Activated naive CD4-positive, alpha-beta T cell treated with anti-CD3 and anti-CD28 coated beads, Interleukin-2, amount 10 ng/mL, durations not matched to agents 7 days and 5 days (primary cell): ENCODE measurements at regions not wholly inside any gene's neighbourhood (a gene's known extent, or its start where the extent isn't known, plus 50 kb on each side); places are given as distances from the start of the nearest gene placed in this dataset.
A peak's percentile ranks its signal among the peaks of the same experiment; 100 is the strongest.

ENCODE experiments used
- CTCF ChIA-PET: fragments of 350-600 bp; sonication (Branson Sonifier 250); formaldehyde crosslinking; loops from one replicate; lab custom pipeline; 2021; ENCODE audit warnings: antibody characterized with exemption; lab: Charles Lee
- DNase-seq: peaks from one replicate; pipeline ENCODE4 v3.0.0-alpha.2; 2020
- H3K27ac Mint-ChIP-seq: one replicate; pipeline ENCODE4 v1.8.0; 2021; ENCODE audit warnings: mild to moderate bottlenecking, moderate library complexity, mixed read lengths
- H3K27me3 Mint-ChIP-seq: one replicate; pipeline ENCODE4 v1.8.0; 2021; ENCODE audit warnings: mild to moderate bottlenecking, mixed read lengths
- H3K36me3 Mint-ChIP-seq: one replicate; pipeline ENCODE4 v1.8.0; 2021; ENCODE audit warnings: mixed read lengths
- H3K4me1 Mint-ChIP-seq: one replicate; pipeline ENCODE4 v1.8.0; 2021; ENCODE audit warnings: mixed read lengths
- H3K4me3 Mint-ChIP-seq: one replicate; pipeline ENCODE4 v1.8.0; 2021; ENCODE audit warnings: mild to moderate bottlenecking, moderate library complexity, mixed read lengths
- H3K9me3 Mint-ChIP-seq: one replicate; pipeline ENCODE4 v1.8.0; 2021; ENCODE audit warnings: mixed read lengths

GRCh38 chr22:49603016-49603415, 224.7 kb downstream of the BRD1 start:
- peaks cover 8% of the 10 kb centered on the region for H3K4me1 Mint-ChIP-seq
- H3K9me3 Mint-ChIP-seq: peaks cover 24% of the 10 kb centered on the region
- CTCF ChIA-PET: no interaction called here
- no peak overlapping the region for H3K27ac Mint-ChIP-seq
- no peak for DNase-seq
- H3K4me3 Mint-ChIP-seq: no peak overlapping the region
- H3K36me3 Mint-ChIP-seq: peaks cover 13% of the 10 kb centered on the region
- no peaks in the 10 kb centered on the region for H3K27me3 Mint-ChIP-seq

- Mint-ChIP-seq H3K9me3 (peaks cover 24% of the 10 kb centered on the region), H3K4me1 (peaks cover 8% of the 10 kb centered on the region), H3K27ac (no peak overlapping the region), H3K27me3 (no peaks in the 10 kb centered on the region), H3K4me3 (no peak overlapping the region), H3K36me3 (peaks cover 11% of the 10 kb centered on the region)
- peak; percentile 9 for DNase-seq
- CTCF ChIA-PET: no interaction called here
Measured at GRCh38 chr22:49602481-49602880, 225.2 kb downstream of the BRD1 start.

GRCh38 chr22:49601614-49602321, 225.9 kb downstream of the BRD1 start:
- DNase-seq: peak; percentile 19
- H3K27me3 Mint-ChIP-seq: no peaks in the 10 kb centered on the region
- peaks cover 11% of the 10 kb centered on the region for H3K36me3 Mint-ChIP-seq
- no peak overlapping the region for H3K27ac Mint-ChIP-seq
- CTCF ChIA-PET: no interaction called here
- H3K4me1 Mint-ChIP-seq: peaks cover 8% of the 10 kb centered on the region
- H3K4me3 Mint-ChIP-seq: no peak overlapping the region
- H3K9me3 Mint-ChIP-seq: peaks cover 21% of the 10 kb centered on the region

- Mint-ChIP-seq H3K36me3 (peaks cover 11% of the 10 kb centered on the region), H3K27me3 (no peaks in the 10 kb centered on the region), H3K4me3 (no peak overlapping the region), H3K9me3 (peaks cover 21% of the 10 kb centered on the region), H3K4me1 (peaks cover 8% of the 10 kb centered on the region), H3K27ac (peak overlapping the region; percentile 5)
- peak; percentile 26 for DNase-seq
- CTCF ChIA-PET: no interaction called here
Measured at GRCh38 chr22:49600891-49601431, 226.7 kb downstream of the BRD1 start.

- H3K4me3 Mint-ChIP-seq: no peak overlapping the region
- no peaks in the 10 kb centered on the region for H3K27me3 Mint-ChIP-seq
- H3K9me3 Mint-ChIP-seq: peaks cover 21% of the 10 kb centered on the region
- H3K36me3 Mint-ChIP-seq: peaks cover 11% of the 10 kb centered on the region
- H3K4me1 Mint-ChIP-seq: peaks cover 8% of the 10 kb centered on the region
- H3K27ac Mint-ChIP-seq: peak overlapping the region; percentile 5
- no peak for DNase-seq
- CTCF ChIA-PET: no interaction called here
Measured at GRCh38 chr22:49600468-49600867, 227.2 kb downstream of the BRD1 start.

GRCh38 chr22:49599691-49600455, 227.8 kb downstream of the BRD1 start:
- Mint-ChIP-seq H3K36me3 (peaks cover 11% of the 10 kb centered on the region), H3K9me3 (peaks cover 15% of the 10 kb centered on the region), H3K4me1 (peaks cover 8% of the 10 kb centered on the region), H3K27me3 (no peaks in the 10 kb centered on the region), H3K4me3 (no peak overlapping the region), H3K27ac (no peak overlapping the region)
- CTCF ChIA-PET: no interaction called here
- DNase-seq: peak; percentile 8

GRCh38 chr22:49599039-49599438, 228.6 kb downstream of the BRD1 start:
- H3K27me3 Mint-ChIP-seq: no peaks in the 10 kb centered on the region
- peaks cover 7% of the 10 kb centered on the region for H3K36me3 Mint-ChIP-seq

GRCh38 chr22:49598338-49598737, 229.3 kb downstream of the BRD1 start:
- Mint-ChIP-seq H3K36me3 (peaks cover 5% of the 10 kb centered on the region), H3K27ac (no peak overlapping the region), H3K4me1 (peaks cover 8% of the 10 kb centered on the region), H3K9me3 (peaks cover 3% of the 10 kb centered on the region), H3K27me3 (no peaks in the 10 kb centered on the region), H3K4me3 (no peak overlapping the region)
- CTCF ChIA-PET: no interaction called here
- DNase-seq: peak; percentile 13

More at GRCh38 chr22:49599039-49599438, 228.6 kb downstream of the BRD1 start:
- H3K4me3 Mint-ChIP-seq: no peak overlapping the region
- peaks cover 8% of the 10 kb centered on the region for H3K9me3 Mint-ChIP-seq
- peaks cover 8% of the 10 kb centered on the region for H3K4me1 Mint-ChIP-seq
- peak; percentile 12 for DNase-seq
- CTCF ChIA-PET: no interaction called here
- H3K27ac Mint-ChIP-seq: no peak overlapping the region

- H3K9me3 Mint-ChIP-seq: peaks cover 1% of the 10 kb centered on the region
- H3K36me3 Mint-ChIP-seq: no peaks in the 10 kb centered on the region
- H3K27ac Mint-ChIP-seq: no peak overlapping the region
- CTCF ChIA-PET: no interaction called here
- peaks cover 8% of the 10 kb centered on the region for H3K4me1 Mint-ChIP-seq
- no peak for DNase-seq
- H3K27me3 Mint-ChIP-seq: no peaks in the 10 kb centered on the region
- no peak overlapping the region for H3K4me3 Mint-ChIP-seq
Measured at GRCh38 chr22:49597428-49598039, 230.1 kb downstream of the BRD1 start.

GRCh38 chr22:49595465-49596078, 232.1 kb downstream of the BRD1 start:
- Mint-ChIP-seq H3K4me3 (no peak overlapping the region), H3K27ac (no peak overlapping the region), H3K4me1 (peaks cover under 1% of the 10 kb centered on the region), H3K9me3 (peaks cover 1% of the 10 kb centered on the region), H3K27me3 (no peaks in the 10 kb centered on the region), H3K36me3 (no peaks in the 10 kb centered on the region)
- DNase-seq: no peak
- CTCF ChIA-PET: no interaction called here

- peak; percentile 1 for DNase-seq
- no peak overlapping the region for H3K27ac Mint-ChIP-seq
- H3K4me3 Mint-ChIP-seq: no peak overlapping the region
- CTCF ChIA-PET: no interaction called here
- no peaks in the 10 kb centered on the region for H3K27me3 Mint-ChIP-seq
- H3K9me3 Mint-ChIP-seq: peaks cover 1% of the 10 kb centered on the region
- H3K36me3 Mint-ChIP-seq: no peaks in the 10 kb centered on the region
- no peaks in the 10 kb centered on the region for H3K4me1 Mint-ChIP-seq
Measured at GRCh38 chr22:49594078-49594477, 233.6 kb downstream of the BRD1 start.

GRCh38 chr22:49593509-49593908, 234.2 kb downstream of the BRD1 start:
- H3K4me1 Mint-ChIP-seq: no peaks in the 10 kb centered on the region
- no peaks in the 10 kb centered on the region for H3K27me3 Mint-ChIP-seq
- no peaks in the 10 kb centered on the region for H3K36me3 Mint-ChIP-seq
- CTCF ChIA-PET: no interaction called here
- no peak overlapping the region for H3K27ac Mint-ChIP-seq
- no peak overlapping the region for H3K4me3 Mint-ChIP-seq
- peaks cover 1% of the 10 kb centered on the region for H3K9me3 Mint-ChIP-seq
- peak; percentile 8 for DNase-seq

GRCh38 chr22:49592780-49593501, 234.7 kb downstream of the BRD1 start:
- peak; percentile 14 for DNase-seq
- CTCF ChIA-PET: no interaction called here
- Mint-ChIP-seq H3K36me3 (no peaks in the 10 kb centered on the region), H3K27me3 (no peaks in the 10 kb centered on the region), H3K9me3 (peaks cover 1% of the 10 kb centered on the region), H3K4me3 (no peak overlapping the region), H3K4me1 (no peaks in the 10 kb centered on the region), H3K27ac (no peak overlapping the region)
